Esophagus muscularis mucosa (tissue), 4 donors: ENCODE measurements at regions not wholly inside any gene's neighbourhood (a gene's known extent, or its start where the extent isn't known, plus 50 kb on each side); places are given as distances from the start of the nearest gene placed in this dataset.

Experiments
- DNase-seq: peaks from one replicate; pipeline ENCODE4 v3.0.0-alpha.2; 2017; ENCODE audit errors: extremely low spot score
- H3K27ac ChIP-seq, 4 donors: fragments of 200-600 bp; sonication (generic); replicated peaks in 1 of 4; 1 replicate in 3 of 4; 2 replicates in 1 of 4; pipeline ENCODE4 v1.5.1; 2016 to 2019; ENCODE audit warnings: mild to moderate bottlenecking in 1 of 4
- H3K27me3 ChIP-seq, 4 donors: fragments of 200-600 bp; sonication (generic); one replicate each; pipeline versions ENCODE4 v1.5.1 to v1.6.0; 2016 to 2019
- H3K36me3 ChIP-seq, 4 donors: fragments of 200-600 bp; sonication (generic); one replicate each; pipeline ENCODE4 v1.5.1; 2016 to 2019
- H3K4me1 ChIP-seq, 4 donors: fragments of 200-600 bp; sonication (generic); one replicate each; pipeline ENCODE4 v1.5.1; 2016 to 2019
- H3K4me3 ChIP-seq, 4 donors: fragments of 200-600 bp; sonication (generic); 1 replicate in 2 of 4; 2 replicates in 2 of 4; pipeline ENCODE4 v1.5.1; 2016 to 2019; ENCODE audit warnings: mild to moderate bottlenecking in 4 of 4, moderate library complexity in 1 of 4
- H3K9me3 ChIP-seq, 4 donors: fragments of 200-600 bp; sonication (generic); 1 replicate in 3 of 4; 2 replicates in 1 of 4; pipeline ENCODE4 v1.5.1; 2016 to 2019
- CTCF ChIP-seq, 3 experiments: fragments of 200-600 bp in 2 of 3; fragments of 450-650 bp in 1 of 3; sonication (generic) in 2 of 3; IDR thresholded peaks; one replicate each; pipeline ENCODE4 v1.5.1; 2017 to 2019; ENCODE audit warnings: antibody characterized with exemption in 3 of 3, mild to moderate bottlenecking in 2 of 3, moderate library complexity in 1 of 3
- EP300 ChIP-seq: sonication (generic); formaldehyde crosslinking; IDR thresholded peaks from one replicate; pipeline ENCODE4 v1.6.1; 2017; ENCODE audit warnings: antibody characterized with exemption
- POLR2A ChIP-seq: fragments of 450-650 bp; IDR thresholded peaks from one replicate; pipeline ENCODE4 v1.6.1; 2017; ENCODE audit warnings: antibody characterized with exemption, moderate library complexity, mild to moderate bottlenecking, low read depth
- POLR2AphosphoS5 ChIP-seq, 2 donors: sonication (generic); formaldehyde crosslinking; IDR thresholded peaks; one replicate each; pipeline ENCODE4 v1.6.1; 2017; ENCODE audit warnings: antibody characterized with exemption in 2 of 2
- WGBS: methylation state at CpG from one replicate; pipeline ENCODE4 v1.1.5; 2018; 5-methylcytosine and 5-hydroxymethylcytosine counted together
- intact Hi-C: fragments of 100-400 bp; cut with DNase I; formaldehyde crosslinking; loops from one replicate; pipeline ENCODE4 v1.15.1; 2023

GRCh38 chr2:57291209-57291608 lies 755.4 kb upstream of the VRK2 start:
- intact Hi-C loops = no loop called here
- no peaks in the 10 kb centered on the region for H3K4me1 ChIP-seq
- no peak for DNase-seq
- no peaks in the 10 kb centered on the region for H3K27me3 ChIP-seq
- H3K27ac ChIP-seq = no peak overlapping the region
- no peaks in the 10 kb centered on the region for H3K36me3 ChIP-seq
- no peaks in the 10 kb centered on the region for H3K9me3 ChIP-seq
- TF ChIP-seq CTCF (IDR thresholded peaks at IDR 0.05) (no peak), POLR2A (no peak), EP300 (no peak), POLR2AphosphoS5 (IDR thresholded peaks at IDR 0.05) (no peak)
- H3K4me3 ChIP-seq = no peak overlapping the region
- WGBS = 45% methylated on average over 2 of the region's 2 CpGs

- WGBS = 75% methylated on average over 2 of the region's 2 CpGs
- H3K4me3 ChIP-seq = no peak overlapping the region
- intact Hi-C loops = no loop called here
- no peak for TF ChIP-seq POLR2A
- no peak for TF ChIP-seq EP300
- TF ChIP-seq POLR2AphosphoS5 (IDR thresholded peaks at IDR 0.05) = no peak
- TF ChIP-seq CTCF (IDR thresholded peaks at IDR 0.05) = no peak
- no peaks in the 10 kb centered on the region for H3K27me3 ChIP-seq
- no peak for DNase-seq
- H3K27ac ChIP-seq = no peak overlapping the region
- H3K36me3 ChIP-seq = no peaks in the 10 kb centered on the region
- H3K4me1 ChIP-seq = no peaks in the 10 kb centered on the region
- H3K9me3 ChIP-seq = no peaks in the 10 kb centered on the region
Measured at GRCh38 chr2:57296795-57297517, 749.6 kb upstream of the VRK2 start.

GRCh38 chr2:57313678-57314077 lies 732.9 kb upstream of the VRK2 start:
- Histone ChIP-seq H3K4me1 (no peaks in the 10 kb centered on the region), H3K36me3 (no peaks in the 10 kb centered on the region), H3K27me3 (no peaks in the 10 kb centered on the region), H3K9me3 (no peaks in the 10 kb centered on the region), H3K4me3 (no peak overlapping the region), H3K27ac (no peak overlapping the region)
- intact Hi-C loops = no loop called here
- no peak for DNase-seq
- TF ChIP-seq POLR2AphosphoS5 (IDR thresholded peaks at IDR 0.05) (no peak), CTCF (IDR thresholded peaks at IDR 0.05) (no peak), EP300 (no peak), POLR2A (no peak)
- WGBS = 93% methylated on average over 2 of the region's 2 CpGs

GRCh38 chr2:57314682-57315081 lies 731.9 kb upstream of the VRK2 start:
- intact Hi-C loops = no loop called here
- H3K27me3 ChIP-seq = no peaks in the 10 kb centered on the region
- DNase-seq = no peak
- TF ChIP-seq EP300 (no peak), CTCF (IDR thresholded peaks at IDR 0.05) (no peak), POLR2AphosphoS5 (IDR thresholded peaks at IDR 0.05) (no peak), POLR2A (no peak)
- no peaks in the 10 kb centered on the region for H3K36me3 ChIP-seq
- no peak overlapping the region for H3K27ac ChIP-seq
- no peaks in the 10 kb centered on the region for H3K9me3 ChIP-seq
- no peaks in the 10 kb centered on the region for H3K4me1 ChIP-seq
- H3K4me3 ChIP-seq = no peak overlapping the region

- intact Hi-C loops = no loop called here
- Histone ChIP-seq H3K36me3 (no peaks in the 10 kb centered on the region), H3K9me3 (no peaks in the 10 kb centered on the region), H3K4me3 (no peak overlapping the region), H3K4me1 (no peaks in the 10 kb centered on the region), H3K27ac (no peak overlapping the region), H3K27me3 (no peaks in the 10 kb centered on the region)
- DNase-seq = no peak
- WGBS = 49% methylated on average over 2 of the region's 2 CpGs
- TF ChIP-seq POLR2A (no peak), POLR2AphosphoS5 (IDR thresholded peaks at IDR 0.05) (no peak), EP300 (no peak), CTCF (IDR thresholded peaks at IDR 0.05) (no peak)
Measured at GRCh38 chr2:57330447-57330846, 716.2 kb upstream of the VRK2 start.
